GM13976 (cell line): ENCODE measurements at regions not wholly inside any gene's neighbourhood (a gene's known extent, or its start where the extent isn't known, plus 50 kb on each side); places are given as distances from the start of the nearest gene placed in this dataset.

ENCODE experiments used
- DNase-seq: peaks from one replicate; pipeline ENCODE4 v3.0.0; 2012; ENCODE audit warnings: low spot score
- CTCF ChIP-seq: IDR thresholded peaks from 2 replicates; pipeline ENCODE4 v1.5.1; 2012; ENCODE audit warnings: borderline replicate concordance, mild to moderate bottlenecking; ENCODE audit not compliant: insufficient read depth; ENCODE audit errors: extremely low read depth, missing control alignments, control extremely low read depth
- in situ Hi-C: fragments of 300-500 bp; cut with MboI; formaldehyde crosslinking; loops from one replicate; pipeline ENCODE4 v1.12.0; 2022; ENCODE audit warnings: low sequenced_read_pairs, mixed read lengths, inconsistent platforms; ENCODE audit not compliant: unreplicated experiment

- in situ Hi-C loops, result loop anchor here (10.0 kb wide), 1 partner anchor 185 kb away; no protein-coding TSS in a partner anchor
- peak; percentile 59 for DNase-seq
Measured at GRCh38 chr14:36069535-36069900, 107.0 kb downstream of the PTCSC3 start.

GRCh38 chr14:36068777-36069534, 107.6 kb downstream of the PTCSC3 start:
- in situ Hi-C loops, result loop anchor here (10.0 kb wide), 1 partner anchor 184 kb away; no protein-coding TSS in a partner anchor
- no peak for TF ChIP-seq CTCF
- no peak for DNase-seq

More at GRCh38 chr14:36069535-36069900, 107.0 kb downstream of the PTCSC3 start:
- TF ChIP-seq CTCF, result peak; percentile 56

GRCh38 chr14:36067428-36068187, 108.9 kb downstream of the PTCSC3 start:
- TF ChIP-seq CTCF, result no peak
- no peak for DNase-seq
- in situ Hi-C loops, result loop anchor here (10.0 kb wide), 1 partner anchor 183 kb away; no protein-coding TSS in a partner anchor

GRCh38 chr14:36066636-36067035, 109.9 kb downstream of the PTCSC3 start:
- no peak for DNase-seq
- no peak for TF ChIP-seq CTCF
- in situ Hi-C loops, result loop anchor here (10.0 kb wide), 1 partner anchor 182 kb away; no protein-coding TSS in a partner anchor

- in situ Hi-C loops, result loop anchor here (10.0 kb wide), 1 partner anchor 181 kb away; no protein-coding TSS in a partner anchor
- TF ChIP-seq CTCF, result no peak
- DNase-seq, result no peak
Measured at GRCh38 chr14:36065831-36066230, 110.7 kb downstream of the PTCSC3 start.

- TF ChIP-seq CTCF, result no peak
- in situ Hi-C loops, result no loop called here
- no peak for DNase-seq
Measured at GRCh38 chr14:36059531-36059930, 117.0 kb downstream of the PTCSC3 start.
